RWPE2 (cell line): ENCODE measurements at regions not wholly inside any gene's neighbourhood (a gene's known extent, or its start where the extent isn't known, plus 50 kb on each side); places are given as distances from the start of the nearest gene placed in this dataset.

Experiments used
- ATAC-seq: fragments of 200-7000 bp; cut with Tn5 transposase; 3 replicates; pipeline ENCODE4 v1.9.1; 2021; ENCODE audit warnings: low read depth
- DNase-seq: peaks from one replicate; pipeline ENCODE4 v3.0.0-alpha.2; 2020; ENCODE audit warnings: low spot score
- H3K27ac ChIP-seq: fragments of 450-650 bp; 2 replicates; pipeline ENCODE4 v1.5.1; 2017; ENCODE audit warnings: mild to moderate bottlenecking; ENCODE audit not compliant: poor library complexity, severe bottlenecking
- H3K27me3 ChIP-seq: fragments of 250-450 bp; sonication (Bioruptor Pico); 2 replicates; pipeline ENCODE4 v1.5.1; 2021; ENCODE audit warnings: mild to moderate bottlenecking, moderate library complexity; ENCODE audit not compliant: insufficient read depth, poor library complexity, severe bottlenecking
- H3K36me3 ChIP-seq: fragments of 250-450 bp; sonication (Bioruptor Pico); 2 replicates; pipeline ENCODE4 v1.5.1; 2020; ENCODE audit warnings: low read depth, mild to moderate bottlenecking, moderate library complexity
- H3K4me1 ChIP-seq: fragments of 250-450 bp; sonication (Bioruptor Pico); 2 replicates; pipeline ENCODE4 v1.5.1; 2021; ENCODE audit warnings: mild to moderate bottlenecking, moderate library complexity; ENCODE audit not compliant: insufficient read depth, poor library complexity, severe bottlenecking
- H3K4me3 ChIP-seq: fragments of 250-450 bp; sonication (Bioruptor Pico); 2 replicates; pipeline ENCODE4 v1.5.1; 2021; ENCODE audit warnings: mild to moderate bottlenecking, moderate library complexity; ENCODE audit not compliant: severe bottlenecking
- H3K9me3 ChIP-seq: fragments of 250-450 bp; sonication (Bioruptor Pico); 2 replicates; pipeline ENCODE4 v1.5.1; 2021; ENCODE audit warnings: mild to moderate bottlenecking, moderate library complexity; ENCODE audit not compliant: severe bottlenecking
- TF ChIP-seq, protein P1 (sequence below): fragments of 450-650 bp; IDR thresholded peaks from one replicate; pipeline ENCODE4 v1.5.1; 2017; ENCODE audit warnings: mild to moderate bottlenecking, moderate library complexity; ENCODE audit not compliant: poor library complexity, severe bottlenecking

GRCh38 chr13:33514362-33514761 lies 228.8 kb upstream of the STARD13 start:
- no peak for ATAC-seq
- H3K9me3 ChIP-seq, result no peaks in the 10 kb centered on the region
- H3K36me3 ChIP-seq, result no peaks in the 10 kb centered on the region
- no peak for DNase-seq
- TF ChIP-seq, protein P1, sequence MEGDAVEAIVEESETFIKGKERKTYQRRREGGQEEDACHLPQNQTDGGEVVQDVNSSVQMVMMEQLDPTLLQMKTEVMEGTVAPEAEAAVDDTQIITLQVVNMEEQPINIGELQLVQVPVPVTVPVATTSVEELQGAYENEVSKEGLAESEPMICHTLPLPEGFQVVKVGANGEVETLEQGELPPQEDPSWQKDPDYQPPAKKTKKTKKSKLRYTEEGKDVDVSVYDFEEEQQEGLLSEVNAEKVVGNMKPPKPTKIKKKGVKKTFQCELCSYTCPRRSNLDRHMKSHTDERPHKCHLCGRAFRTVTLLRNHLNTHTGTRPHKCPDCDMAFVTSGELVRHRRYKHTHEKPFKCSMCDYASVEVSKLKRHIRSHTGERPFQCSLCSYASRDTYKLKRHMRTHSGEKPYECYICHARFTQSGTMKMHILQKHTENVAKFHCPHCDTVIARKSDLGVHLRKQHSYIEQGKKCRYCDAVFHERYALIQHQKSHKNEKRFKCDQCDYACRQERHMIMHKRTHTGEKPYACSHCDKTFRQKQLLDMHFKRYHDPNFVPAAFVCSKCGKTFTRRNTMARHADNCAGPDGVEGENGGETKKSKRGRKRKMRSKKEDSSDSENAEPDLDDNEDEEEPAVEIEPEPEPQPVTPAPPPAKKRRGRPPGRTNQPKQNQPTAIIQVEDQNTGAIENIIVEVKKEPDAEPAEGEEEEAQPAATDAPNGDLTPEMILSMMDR, result no peak
- no peak overlapping the region for H3K4me3 ChIP-seq
- H3K27ac ChIP-seq, result no peak overlapping the region
- H3K27me3 ChIP-seq, result no peaks in the 10 kb centered on the region
- no peaks in the 10 kb centered on the region for H3K4me1 ChIP-seq

DNA sequence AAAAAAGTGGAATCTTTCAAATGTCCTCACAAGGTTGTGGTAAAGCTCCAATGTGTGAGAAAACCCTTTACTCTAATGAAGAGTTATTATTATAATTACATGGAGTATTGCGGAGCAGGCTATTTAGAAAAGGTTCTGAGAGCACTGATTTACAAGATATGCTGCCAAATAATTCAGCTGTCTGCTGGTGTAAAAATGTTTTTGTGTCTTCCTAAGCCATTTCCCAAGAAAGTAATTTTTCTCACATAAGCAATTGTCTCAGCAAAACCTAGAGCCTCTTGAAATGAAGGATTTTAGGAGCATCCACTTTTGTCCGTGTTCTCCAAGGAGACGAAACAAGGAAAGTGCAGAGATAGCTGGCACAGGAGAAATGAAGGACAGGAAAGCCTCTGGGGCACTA lies 229.6 kb upstream of the STARD13 start:
- Histone ChIP-seq H3K4me3 (no peak overlapping the region), H3K27me3 (no peaks in the 10 kb centered on the region), H3K36me3 (no peaks in the 10 kb centered on the region), H3K4me1 (no peaks in the 10 kb centered on the region), H3K9me3 (no peaks in the 10 kb centered on the region), H3K27ac (no peak overlapping the region)
- ATAC-seq (no peak), DNase-seq (no peak)
- TF ChIP-seq, protein P1, result no peak

DNA sequence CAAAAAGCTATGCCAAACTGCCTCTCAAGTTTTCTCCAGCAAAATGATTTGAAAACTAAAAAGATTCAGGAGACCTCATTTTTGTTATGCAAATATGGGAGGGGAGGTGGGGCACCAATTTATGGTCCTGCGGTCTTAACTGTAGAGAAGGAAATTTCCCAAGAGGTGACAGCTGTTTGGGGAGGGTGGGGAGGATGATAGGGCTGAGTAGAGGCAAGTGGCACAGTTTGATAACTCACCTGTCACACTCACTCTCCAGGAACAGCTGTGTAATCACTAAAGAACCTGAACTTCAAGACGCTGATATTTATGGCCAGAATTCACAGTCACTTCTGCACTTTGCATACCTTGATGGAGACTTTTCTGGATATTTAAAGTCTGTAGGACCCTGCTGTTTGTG lies 232.9 kb upstream of the STARD13 start:
- H3K4me3 ChIP-seq, result no peak overlapping the region
- no peak for DNase-seq
- no peaks in the 10 kb centered on the region for H3K9me3 ChIP-seq
- H3K27me3 ChIP-seq, result no peaks in the 10 kb centered on the region
- no peaks in the 10 kb centered on the region for H3K36me3 ChIP-seq
- no peak overlapping the region for H3K27ac ChIP-seq
- no peak for ATAC-seq
- no peaks in the 10 kb centered on the region for H3K4me1 ChIP-seq
- TF ChIP-seq, protein P1, result no peak

GRCh38 chr13:33519561-33520467 lies 234.3 kb upstream of the STARD13 start:
- Histone ChIP-seq H3K4me3 (no peak overlapping the region), H3K36me3 (no peaks in the 10 kb centered on the region), H3K4me1 (peaks cover 10% of the 10 kb centered on the region), H3K9me3 (no peaks in the 10 kb centered on the region), H3K27me3 (no peaks in the 10 kb centered on the region), H3K27ac (no peak overlapping the region)
- TF ChIP-seq, protein P1, result no peak
- ATAC-seq, result no peak
- DNase-seq, result no peak

DNA sequence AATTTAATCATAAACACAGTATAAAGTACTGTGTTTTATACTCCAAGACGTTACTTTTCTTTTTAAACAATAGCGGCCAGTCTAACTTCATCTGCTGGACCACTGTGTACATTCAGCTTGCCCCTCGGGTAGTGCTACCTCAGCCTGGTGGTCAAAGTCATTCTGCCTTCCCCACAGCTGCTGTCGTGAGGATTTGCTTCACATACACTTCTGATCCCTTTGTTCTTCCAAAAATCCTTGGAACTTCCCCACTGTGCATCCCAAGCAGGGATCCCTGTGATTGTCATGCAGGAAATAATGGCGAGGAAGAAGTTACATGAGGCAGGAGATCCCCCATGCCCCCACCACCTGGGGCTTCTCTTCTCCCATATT lies 234.9 kb upstream of the STARD13 start:
- no peak for DNase-seq
- Histone ChIP-seq H3K4me3 (no peak overlapping the region), H3K36me3 (no peaks in the 10 kb centered on the region), H3K27me3 (no peaks in the 10 kb centered on the region), H3K27ac (no peak overlapping the region), H3K4me1 (peaks cover 10% of the 10 kb centered on the region), H3K9me3 (no peaks in the 10 kb centered on the region)
- TF ChIP-seq, protein P1, result no peak
- ATAC-seq, result no peak
